ENCODE measurements at regions not wholly inside any gene's neighbourhood (a gene's known extent, or its start where the extent isn't known, plus 50 kb on each side); places are given as distances from the start of the nearest gene placed in this dataset.

DNA sequence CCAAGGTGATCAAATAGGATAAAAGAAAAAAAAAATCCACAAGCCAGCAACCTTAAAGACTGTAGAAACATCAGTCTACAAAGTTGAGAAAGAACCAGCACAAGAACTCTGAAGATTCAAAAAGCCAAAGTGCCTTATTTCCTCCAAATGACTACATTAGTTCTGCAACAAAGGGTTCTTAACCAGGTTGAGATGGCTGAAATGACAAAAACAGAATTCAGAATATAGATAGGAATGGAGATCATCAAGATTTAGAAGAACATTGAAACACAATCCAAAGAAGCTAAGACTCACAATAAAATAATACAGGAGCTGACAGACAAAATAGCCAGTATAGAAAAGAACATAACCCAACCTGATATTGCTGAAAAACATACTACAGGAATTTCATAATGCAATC, 156.5 kb upstream of the ZCCHC13 start:
- TF ChIP-seq, protein P1, sequence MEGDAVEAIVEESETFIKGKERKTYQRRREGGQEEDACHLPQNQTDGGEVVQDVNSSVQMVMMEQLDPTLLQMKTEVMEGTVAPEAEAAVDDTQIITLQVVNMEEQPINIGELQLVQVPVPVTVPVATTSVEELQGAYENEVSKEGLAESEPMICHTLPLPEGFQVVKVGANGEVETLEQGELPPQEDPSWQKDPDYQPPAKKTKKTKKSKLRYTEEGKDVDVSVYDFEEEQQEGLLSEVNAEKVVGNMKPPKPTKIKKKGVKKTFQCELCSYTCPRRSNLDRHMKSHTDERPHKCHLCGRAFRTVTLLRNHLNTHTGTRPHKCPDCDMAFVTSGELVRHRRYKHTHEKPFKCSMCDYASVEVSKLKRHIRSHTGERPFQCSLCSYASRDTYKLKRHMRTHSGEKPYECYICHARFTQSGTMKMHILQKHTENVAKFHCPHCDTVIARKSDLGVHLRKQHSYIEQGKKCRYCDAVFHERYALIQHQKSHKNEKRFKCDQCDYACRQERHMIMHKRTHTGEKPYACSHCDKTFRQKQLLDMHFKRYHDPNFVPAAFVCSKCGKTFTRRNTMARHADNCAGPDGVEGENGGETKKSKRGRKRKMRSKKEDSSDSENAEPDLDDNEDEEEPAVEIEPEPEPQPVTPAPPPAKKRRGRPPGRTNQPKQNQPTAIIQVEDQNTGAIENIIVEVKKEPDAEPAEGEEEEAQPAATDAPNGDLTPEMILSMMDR (conservative IDR thresholded peaks at IDR 0.05; ENCODE audit: low read length) = no peak
- TF ChIP-seq EZH2phosphoT487 (IDR thresholded peaks at IDR 0.05; ENCODE audit: borderline replicate concordance, low read depth, low read length) = no peak
